ENCODE measurements at regions not wholly inside any gene's neighbourhood (a gene's known extent, or its start where the extent isn't known, plus 50 kb on each side); places are given as distances from the start of the nearest gene placed in this dataset.

DNA sequence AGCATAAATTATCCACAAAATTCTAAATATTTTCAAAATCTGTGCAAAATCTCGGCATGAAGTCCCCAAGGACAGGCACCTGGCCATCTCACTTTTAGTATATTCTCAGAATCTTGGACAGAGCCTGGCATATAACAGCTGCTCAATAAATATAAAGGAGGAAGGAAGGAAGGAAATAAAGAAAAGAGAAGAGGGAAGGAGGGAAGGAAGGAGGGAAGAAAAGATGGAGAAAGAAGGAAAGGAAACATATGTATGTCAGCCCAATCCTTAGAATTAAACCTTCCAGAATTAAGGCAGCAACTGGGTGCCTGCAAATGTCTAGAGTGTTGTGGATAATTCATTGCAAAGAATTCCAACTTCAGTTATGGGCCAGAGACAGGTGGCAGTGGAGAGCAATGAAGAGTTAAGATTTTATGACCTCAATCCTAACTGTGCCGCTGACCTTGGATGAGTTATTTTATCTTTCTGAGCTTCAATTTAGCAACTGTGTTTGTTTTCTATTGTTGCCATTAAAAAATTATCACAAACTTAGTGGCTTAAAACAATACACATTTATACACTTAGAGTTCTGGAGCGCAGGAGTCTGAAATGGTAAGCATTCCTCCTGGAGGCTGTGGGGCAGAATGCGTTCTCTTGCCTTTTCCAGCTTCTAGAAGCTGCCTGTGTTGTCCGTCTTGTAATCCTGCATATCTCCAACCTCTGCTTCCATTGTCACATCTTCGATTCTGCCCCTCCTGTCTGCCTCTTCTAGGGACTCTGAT lies 200.9 kb upstream of the MSX2 start:
- no peak for DNase-seq (ENCODE audit: low read depth)
- TF ChIP-seq CTCF (IDR thresholded peaks at IDR 0.05; ENCODE audit: control insufficient read depth, insufficient read depth, low read depth, low read length, missing control alignments), result peak; percentile 22

GRCh38 chr5:174524351-174524750 lies 200.0 kb upstream of the MSX2 start:
- no peak overlapping the region for H3K4me3 ChIP-seq (ENCODE audit: control insufficient read depth, low read depth, low read length)
- no peak for TF ChIP-seq CTCF (IDR thresholded peaks at IDR 0.05; ENCODE audit: control insufficient read depth, insufficient read depth, low read depth, low read length, missing control alignments)
- DNase-seq (ENCODE audit: low read depth), result no peak

More for the DNA sequence above, 200.9 kb upstream of the MSX2 start:
- H3K4me3 ChIP-seq (ENCODE audit: control insufficient read depth, low read depth, low read length), result no peak overlapping the region

DNA sequence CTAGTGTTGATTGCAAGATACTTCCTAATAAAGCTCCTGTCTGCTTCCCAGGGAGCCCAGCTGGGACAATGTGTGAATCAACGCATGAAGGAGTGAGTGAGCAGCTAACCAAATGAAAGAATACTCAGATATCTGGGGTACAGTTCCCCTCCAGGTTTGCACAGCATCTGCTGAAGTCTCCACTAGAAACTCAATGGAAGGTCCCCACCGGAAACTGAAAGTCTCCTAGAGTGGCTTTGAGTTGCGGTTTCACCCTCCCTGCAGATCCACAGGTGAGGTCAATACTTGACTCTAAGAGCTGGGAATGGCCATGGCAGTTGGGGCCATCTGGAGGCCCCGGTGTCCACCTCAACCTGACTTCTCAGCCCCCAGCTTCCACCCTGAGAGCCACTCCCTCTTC lies 198.2 kb upstream of the MSX2 start:
- no peak overlapping the region for H3K4me3 ChIP-seq (ENCODE audit: control insufficient read depth, low read depth, low read length)
- TF ChIP-seq CTCF (IDR thresholded peaks at IDR 0.05; ENCODE audit: control insufficient read depth, insufficient read depth, low read depth, low read length, missing control alignments), result no peak
- no peak for DNase-seq (ENCODE audit: low read depth)

GRCh38 chr5:174527916-174528540 lies 196.4 kb upstream of the MSX2 start:
- H3K4me3 ChIP-seq (ENCODE audit: control insufficient read depth, low read depth, low read length), result no peak overlapping the region
- TF ChIP-seq CTCF (IDR thresholded peaks at IDR 0.05; ENCODE audit: control insufficient read depth, insufficient read depth, low read depth, low read length, missing control alignments), result no peak
- DNase-seq (ENCODE audit: low read depth), result no peak

- no peak for TF ChIP-seq CTCF (IDR thresholded peaks at IDR 0.05; ENCODE audit: control insufficient read depth, insufficient read depth, low read depth, low read length, missing control alignments)
- no peak for DNase-seq (ENCODE audit: low read depth)
- H3K4me3 ChIP-seq (ENCODE audit: control insufficient read depth, low read depth, low read length), result no peak overlapping the region
Observed at GRCh38 chr5:174528821-174529544, 195.4 kb upstream of the MSX2 start.

DNA sequence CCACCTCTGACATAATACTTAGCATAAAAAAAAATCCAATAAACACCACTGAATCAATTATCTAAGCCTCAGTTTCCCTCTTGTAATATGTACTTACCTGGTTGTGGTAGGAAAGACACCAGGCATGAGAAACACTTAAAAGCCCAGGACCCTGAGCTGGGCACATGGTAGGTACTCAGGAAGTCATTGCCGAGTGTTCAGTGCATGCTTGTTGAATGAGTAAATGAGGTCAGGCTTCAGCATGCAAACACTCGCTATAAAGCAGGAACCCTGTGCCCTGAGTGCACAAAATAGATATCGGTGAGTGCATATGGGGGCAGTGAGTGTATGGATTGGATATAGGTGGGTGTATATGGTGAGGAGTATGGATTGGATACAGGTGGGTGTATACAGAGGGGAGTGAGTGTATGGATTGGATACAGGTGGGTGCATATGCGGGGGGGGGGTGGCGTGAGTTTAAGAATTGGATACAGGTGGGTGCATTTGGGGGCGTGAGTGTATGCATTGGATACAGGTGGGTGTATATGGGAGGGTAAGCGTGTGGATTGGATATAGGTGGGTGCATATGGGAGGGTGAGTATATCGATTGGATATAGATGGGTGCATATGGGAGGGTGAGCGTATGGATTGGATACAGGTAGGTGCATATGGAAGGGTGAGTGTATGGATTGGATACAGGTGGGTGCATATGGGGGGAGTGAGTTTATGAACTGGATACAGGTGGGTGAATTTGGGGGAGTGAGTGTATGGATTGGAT lies 194.3 kb upstream of the MSX2 start:
- H3K4me3 ChIP-seq (ENCODE audit: control insufficient read depth, low read depth, low read length), result no peak overlapping the region
- TF ChIP-seq CTCF (IDR thresholded peaks at IDR 0.05; ENCODE audit: control insufficient read depth, insufficient read depth, low read depth, low read length, missing control alignments), result no peak
- no peak for DNase-seq (ENCODE audit: low read depth)

All from AG09309 (cell line).